ENCODE measurements at regions not wholly inside any gene's neighbourhood (a gene's known extent, or its start where the extent isn't known, plus 50 kb on each side); places are given as distances from the start of the nearest gene placed in this dataset.

GRCh38 chr3:83567935-83568334, 1390.9 kb upstream of the CADM2 start:
- no peak for TF ChIP-seq CTCF (conservative IDR thresholded peaks at IDR 0.05 in 1 of 2, IDR thresholded peaks at IDR 0.05 in 1 of 2; ENCODE audit: low read depth in 1 of 2, low read length in 2 of 2)
- no peak for TF ChIP-seq EZH2 (IDR thresholded peaks at IDR 0.05; ENCODE audit: low read length, missing control alignments)

Measured in fibroblast of lung (primary cell).